IMR-90 (cell line): ENCODE measurements at regions not wholly inside any gene's neighbourhood (a gene's known extent, or its start where the extent isn't known, plus 50 kb on each side); places are given as distances from the start of the nearest gene placed in this dataset.
A peak's percentile ranks its signal among the peaks of the same experiment; 100 is the strongest.

Experiments
- ATAC-seq: fragments of 200-7000 bp; cut with Tn5 transposase; 2 replicates; pipeline ENCODE4 v1.9.1; 2020; ENCODE audit warnings: low read depth, mild to moderate bottlenecking, moderate library complexity
- BruUV-seq: library from RNA; stranded (reverse); fragments of 400-500 nt; replicated peaks from 2 replicates; lab custom pipeline; 2021; lab: Mats Ljungman, UMichigan
- CTCF ChIA-PET: fragments of 300-600 bp; formaldehyde crosslinking; extraction: SDS; loops from one replicate; lab custom pipeline; 2021; ENCODE audit warnings: antibody characterized with exemption; lab: Yijun Ruan, JAX
- POLR2A ChIA-PET: fragments of 300-600 bp; sonication (Branson Sonifier 250); formaldehyde crosslinking; loops from one replicate; lab custom pipeline; 2022; ENCODE audit warnings: antibody characterized with exemption; ENCODE audit not compliant: unreplicated experiment; lab: Charles Lee
- DNase-seq: peaks from one replicate; pipeline ENCODE4 v3.0.0; 2013
- H2AFZ ChIP-seq: replicated peaks from 2 replicates; pipeline ENCODE3; 2013; ENCODE audit warnings: low read length, mild to moderate bottlenecking; ENCODE audit not compliant: poor library complexity
- H2AK5ac ChIP-seq: 2 replicates; pipeline ENCODE4 v1.6.1; 2013; ENCODE audit warnings: low read depth, low read length, inconsistent platforms
- H2AK9ac ChIP-seq: replicated peaks from 2 replicates; pipeline ENCODE3; 2013; ENCODE audit warnings: mild to moderate bottlenecking, low read depth, low read length, moderate library complexity; ENCODE audit not compliant: poor library complexity
- H2BK120ac ChIP-seq: 2 replicates; pipeline ENCODE4 v1.6.1; 2013; ENCODE audit warnings: low read depth, low read length, inconsistent platforms
- H2BK15ac ChIP-seq: 3 replicates; pipeline ENCODE4 v1.6.1; 2013; ENCODE audit warnings: low read depth, low read length, inconsistent platforms
- H2BK20ac ChIP-seq: 2 replicates; pipeline ENCODE4 v1.6.1; 2013; ENCODE audit warnings: low read depth, mild to moderate bottlenecking, inconsistent platforms, low read length, moderate library complexity
- H2BK5ac ChIP-seq: 2 replicates; pipeline ENCODE4 v1.6.1; 2013; ENCODE audit warnings: mild to moderate bottlenecking, low read depth, low read length, inconsistent platforms; ENCODE audit not compliant: poor library complexity, severe bottlenecking
- H3K14ac ChIP-seq: replicated peaks from 2 replicates; pipeline ENCODE4 v1.6.1; 2013; ENCODE audit warnings: low read depth, low read length, inconsistent platforms
- H3K18ac ChIP-seq: 2 replicates; pipeline ENCODE4 v1.6.1; 2013; ENCODE audit warnings: low read depth, low read length, control low read depth
- H3K23ac ChIP-seq: 2 replicates; pipeline ENCODE4 v1.6.1; 2013; ENCODE audit warnings: low read depth, low read length, inconsistent platforms
- H3K27ac ChIP-seq: 2 replicates; pipeline ENCODE4 v1.5.1; 2013; ENCODE audit warnings: mild to moderate bottlenecking, control low read depth, low read length; ENCODE audit not compliant: insufficient read depth
- H3K27me3 ChIP-seq: 2 replicates; pipeline ENCODE4 v1.6.1; 2013; ENCODE audit warnings: low read length; ENCODE audit not compliant: control insufficient read depth, insufficient read depth
- H3K36me3 ChIP-seq: 2 replicates; pipeline ENCODE4 v1.6.1; 2013; ENCODE audit warnings: low read length, mixed read lengths; ENCODE audit not compliant: control insufficient read depth, insufficient read depth
- H3K4ac ChIP-seq: 2 replicates; pipeline ENCODE4 v1.6.1; 2013; ENCODE audit warnings: low read depth, low read length, inconsistent platforms
- H3K4me1 ChIP-seq: 2 replicates; pipeline ENCODE4 v1.6.1; 2013; ENCODE audit warnings: low read length, mixed read lengths; ENCODE audit not compliant: control insufficient read depth, insufficient read depth
- H3K4me2 ChIP-seq: 2 replicates; pipeline ENCODE4 v1.6.1; 2013; ENCODE audit warnings: low read depth, mild to moderate bottlenecking, control low read depth, low read length, moderate library complexity
- H3K4me3 ChIP-seq: 2 replicates; pipeline ENCODE4 v1.5.1; 2013; ENCODE audit warnings: low read depth, mild to moderate bottlenecking, control low read depth, low read length, moderate library complexity; ENCODE audit not compliant: insufficient read depth
- H3K56ac ChIP-seq: 2 replicates; pipeline ENCODE4 v1.6.1; 2013; ENCODE audit warnings: low read length, inconsistent platforms; ENCODE audit not compliant: insufficient read depth; ENCODE audit errors: extremely low read depth
- H3K79me1 ChIP-seq, 2 experiments: 2 replicates each; pipeline ENCODE4 v1.6.1; 2013; ENCODE audit warnings: low read length in 2 of 2, inconsistent platforms in 1 of 2, low read depth in 1 of 2
- H3K9ac ChIP-seq: 2 replicates; pipeline ENCODE4 v1.6.1; 2013; ENCODE audit warnings: low read depth, low read length, control low read depth
- H3K9me1 ChIP-seq: 2 replicates; pipeline ENCODE4 v1.6.1; 2013; ENCODE audit warnings: low read length, inconsistent platforms; ENCODE audit not compliant: insufficient read depth
- H3K9me3 ChIP-seq: 2 replicates; pipeline ENCODE4 v1.6.1; 2013; ENCODE audit warnings: low read length; ENCODE audit not compliant: control insufficient read depth, insufficient read depth
- H4K20me1 ChIP-seq: 2 replicates; pipeline ENCODE4 v1.6.1; 2013; ENCODE audit warnings: low read length, inconsistent platforms; ENCODE audit not compliant: insufficient read depth
- H4K5ac ChIP-seq: 2 replicates; pipeline ENCODE4 v1.6.1; 2013; ENCODE audit warnings: mild to moderate bottlenecking, low read depth, low read length, control low read depth
- H4K8ac ChIP-seq, 2 experiments: 2 replicates each; pipeline ENCODE4 v1.6.1; 2013; ENCODE audit warnings: low read depth in 2 of 2, low read length in 2 of 2, control low read depth in 1 of 2, inconsistent platforms in 1 of 2
- H4K91ac ChIP-seq: 2 replicates; pipeline ENCODE4 v1.6.1; 2013; ENCODE audit warnings: low read depth, low read length, inconsistent platforms; ENCODE audit not compliant: insufficient read depth
- CEBPB ChIP-seq: IDR thresholded peaks from 2 replicates; pipeline ENCODE4 v1.6.1; 2012; ENCODE audit warnings: low read depth, low read length, improper control_type of control experiment
- RAD21 ChIP-seq: IDR thresholded peaks from 2 replicates; pipeline ENCODE4 v1.6.1; 2012; ENCODE audit warnings: low read length, improper control_type of control experiment
- RCOR1 ChIP-seq: IDR thresholded peaks from 2 replicates; pipeline ENCODE4 v1.6.1; 2012; ENCODE audit warnings: mild to moderate bottlenecking, low read length, improper control_type of control experiment; ENCODE audit not compliant: insufficient replicate concordance
- WGBS, 2 experiments: methylation state at CpG; one replicate each; pipeline versions ENCODE4 v1.1.5 to v1.1.7; 2013; ENCODE audit warnings: missing lambda C conversion rate in 2 of 2; ENCODE audit not compliant: insufficient read length in 1 of 2; ENCODE audit errors: extremely low coverage in 2 of 2; 5-methylcytosine and 5-hydroxymethylcytosine counted together
- dilution Hi-C: fragments of 300-500 bp; cut with HindIII; formaldehyde crosslinking; loops from one replicate; pipeline ENCODE4 v1.14.3; 2018; ENCODE audit warnings: low sequenced_read_pairs; ENCODE audit not compliant: unreplicated experiment
- in situ Hi-C: fragments of 300-500 bp; cut with MboI; formaldehyde crosslinking; loops from 3 replicates; pipeline ENCODE4 v1.14.3; 2019; ENCODE audit warnings: low sequenced_read_pairs, inconsistent platforms, mixed read lengths
- intact Hi-C: fragments of 100-400 bp; cut with micrococcal nuclease; formaldehyde crosslinking; loops from 2 replicates; pipeline ENCODE4 v1.10.0; 2022

- Histone ChIP-seq H2AK9ac (no peak overlapping the region), H3K4ac (no peak overlapping the region), H4K5ac (no peak overlapping the region), H3K18ac (no peak overlapping the region), H3K4me1 (no peaks in the 10 kb centered on the region), H3K27me3 (no peaks in the 10 kb centered on the region), H3K14ac (no peak overlapping the region), H2BK120ac (no peak overlapping the region), H3K79me1 (no peaks in the 10 kb centered on the region), H3K9ac (no peak overlapping the region), H3K23ac (no peak overlapping the region), H3K56ac (no peak overlapping the region), H2BK5ac (no peak overlapping the region), H3K9me1 (no peaks in the 10 kb centered on the region), H3K4me2 (no peak overlapping the region), H3K9me3 (0 out of 2 replicates have a peak, but pooled peaks cover 4% of the 10 kb centered on the region), H2AK5ac (no peak overlapping the region), H2BK20ac (no peak overlapping the region), H4K20me1 (no peaks in the 10 kb centered on the region), H3K4me3 (no peak overlapping the region), H3K36me3 (no peaks in the 10 kb centered on the region), H3K27ac (no peak overlapping the region), H2BK15ac (no peak overlapping the region), H2AFZ (no peak overlapping the region), H4K91ac (no peak overlapping the region), H4K8ac (no peak overlapping the region)
- no TSS peak for BruUV-seq
- in situ Hi-C loops (no loop called here), intact Hi-C loops (no loop called here), dilution Hi-C loops (no loop called here)
- no peak for ATAC-seq
- WGBS, 2 experiments: no CpG with 5 or more reads among the region's 2 CpGs
- ChIA-PET CTCF (no interaction called here), POLR2A (no interaction called here)
- DNase-seq: no peak
- TF ChIP-seq CEBPB (peak; percentile 27; the same call in 1 of the 2 replicates), RAD21 (no peak), RCOR1 (no peak)
Measured at GRCh38 chrX:122878269-122878668, 305.8 kb upstream of the GRIA3 start.
